ENCODE measurements at regions not wholly inside any gene's neighbourhood (a gene's known extent, or its start where the extent isn't known, plus 50 kb on each side); places are given as distances from the start of the nearest gene placed in this dataset.

DNA sequence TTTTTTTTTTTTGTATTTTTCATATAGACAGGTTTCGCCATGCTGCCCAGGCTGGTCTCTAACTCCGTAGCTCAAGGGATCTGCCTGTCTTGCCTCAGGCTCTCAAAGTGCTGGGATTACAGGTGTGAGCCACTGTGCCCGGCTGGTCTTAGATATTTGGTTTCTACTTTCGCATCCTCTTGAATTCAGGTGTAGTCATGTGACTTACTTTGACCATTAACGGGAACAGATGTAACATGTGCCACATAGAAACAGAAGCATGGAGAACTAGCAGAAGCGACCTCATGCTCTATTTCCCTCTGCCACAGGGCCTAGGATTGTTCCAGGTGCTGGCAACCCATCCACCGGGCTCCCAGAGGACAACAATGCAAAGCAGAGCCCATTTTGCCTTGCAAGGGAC is 166.6 kb downstream of the CYLD start:
- Histone ChIP-seq H3K4me2 (ENCODE audit: insufficient read depth in 1 of 2, low read depth in 2 of 2, low read length in 2 of 2) (no peak overlapping the region), H2AK5ac (ENCODE audit: low read depth, low read length) (no peak overlapping the region), H3K4me1 (replicated peaks in 1 of 4; ENCODE audit: control insufficient read depth in 3 of 4, insufficient read depth in 4 of 4, low read length in 3 of 4) (peaks cover 0 to 2% (median 0%) of the 10 kb centered on the region in 4 experiments; a peak in 1 of 7 replicates), H2BK120ac (replicated peaks; ENCODE audit: low read depth, low read length) (no peak overlapping the region), H3K27me3 (replicated peaks in 1 of 4; ENCODE audit: control insufficient read depth in 3 of 4, extremely low read depth in 1 of 4, insufficient read depth in 3 of 4, low read length in 3 of 4) (0 out of 7 replicates have a peak, but pooled peaks cover 0 to 3% (median 0%) of the 10 kb centered on the region in 4 experiments), H4K20me1 (replicated peaks in 1 of 2; ENCODE audit: control insufficient read depth in 1 of 2, insufficient read depth in 2 of 2, low read length in 2 of 2) (no peaks in the 10 kb centered on the region), H3K56ac (replicated peaks; ENCODE audit: insufficient read length, low read depth, low read length) (no peak overlapping the region), H2AFZ (ENCODE audit: low read length) (no peak overlapping the region), H2BK5ac (ENCODE audit: low read depth, low read length) (no peak overlapping the region), H3K23ac (ENCODE audit: insufficient read length) (no peak overlapping the region), H2BK12ac (ENCODE audit: low read depth, low read length) (no peak overlapping the region), H3K27ac (ENCODE audit: low read depth, low read length) (no peak overlapping the region), H2BK15ac (ENCODE audit: low read length) (no peak overlapping the region), H3K4me3 (ENCODE audit: extremely low read depth in 1 of 4, insufficient read depth in 2 of 4, low read depth in 3 of 4, low read length in 4 of 4) (no peak overlapping the region), H3K14ac (ENCODE audit: insufficient read length) (no peak overlapping the region), H3K9ac (replicated peaks in 1 of 4; ENCODE audit: extremely low read depth in 1 of 4, low read depth in 3 of 4, low read length in 3 of 4) (no peak overlapping the region), H3K36me3 (ENCODE audit: control insufficient read depth in 2 of 4, insufficient read depth in 4 of 4, low read length in 3 of 4) (no peaks in the 10 kb centered on the region), H3K79me1 (ENCODE audit: low read depth, low read length) (no peaks in the 10 kb centered on the region), H3K79me2 (ENCODE audit: control insufficient read depth in 1 of 2, insufficient read depth in 2 of 2, low read length in 2 of 2) (no peaks in the 10 kb centered on the region), H2BK20ac (ENCODE audit: low read length) (no peak overlapping the region), H3K9me3 (ENCODE audit: insufficient read depth in 2 of 2, low read depth in 1 of 2, low read length in 1 of 2) (no peaks in the 10 kb centered on the region), H3K4ac (replicated peaks; ENCODE audit: insufficient read length, low read depth, low read length) (no peak overlapping the region), H4K91ac (replicated peaks; ENCODE audit: insufficient read length, low read length) (no peak overlapping the region), H3K23me2 (ENCODE audit: low read depth, low read length) (no peaks in the 10 kb centered on the region), H4K5ac (ENCODE audit: insufficient read length, low read depth, low read length) (no peak overlapping the region), H3K18ac (ENCODE audit: extremely low read depth, low read length) (no peak overlapping the region), H4K8ac (ENCODE audit: extremely low read depth, insufficient read depth, low read length) (no peak overlapping the region)
- POLR2A ChIA-PET (ENCODE audit: partially characterized antibody), result no interaction called here
- TF ChIP-seq SIRT6 (IDR thresholded peaks at IDR 0.05; ENCODE audit: low read length), result no peak
- no peak for TF ChIP-seq SIN3A (conservative IDR thresholded peaks at IDR 0.05 in 1 of 2, IDR thresholded peaks at IDR 0.05 in 1 of 2; ENCODE audit: low read depth in 1 of 2, low read length in 2 of 2)
- no peak for TF ChIP-seq EGR1 (IDR thresholded peaks at IDR 0.05; ENCODE audit: borderline replicate concordance, low read depth, low read length)
- TF ChIP-seq, protein P1, sequence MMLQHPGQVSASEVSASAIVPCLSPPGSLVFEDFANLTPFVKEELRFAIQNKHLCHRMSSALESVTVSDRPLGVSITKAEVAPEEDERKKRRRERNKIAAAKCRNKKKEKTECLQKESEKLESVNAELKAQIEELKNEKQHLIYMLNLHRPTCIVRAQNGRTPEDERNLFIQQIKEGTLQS (IDR thresholded peaks at IDR 0.05; ENCODE audit: insufficient read depth, low read depth, low read length), result no peak
- no peak for TF ChIP-seq HDAC6 (IDR thresholded peaks at IDR 0.05; ENCODE audit: low read depth, low read length)
- TF ChIP-seq NANOG (IDR thresholded peaks at IDR 0.05; ENCODE audit: insufficient read depth, low read depth, low read length, poor library complexity, severe bottlenecking), result no peak
- TF ChIP-seq CHD1 (IDR thresholded peaks at IDR 0.05; ENCODE audit: low read depth, low read length), result no peak
- TF ChIP-seq SP1 (IDR thresholded peaks at IDR 0.05; ENCODE audit: low read depth, low read length), result no peak
- TF ChIP-seq CHD2 (IDR thresholded peaks at IDR 0.05; ENCODE audit: low read length), result no peak
- DNase-seq (ENCODE audit: low read depth in 1 of 2, low spot score in 2 of 2) (no peak), FAIRE-seq (no peak)
- WGBS, 2 experiments (ENCODE audit: extremely low coverage in 1 of 2, insufficient coverage in 1 of 2, insufficient read length in 1 of 2, insufficient replicate concordance in 2 of 2, low coverage in 1 of 2, low lambda C conversion rate in 2 of 2, missing lambda C conversion rate in 1 of 2), result 82% methylated on average over 7 of the region's 7 CpGs; no CpG with 5 or more reads in 1 of the 2 experiments
- CTCF ChIA-PET (ENCODE audit: partially characterized antibody), result interaction anchor here (1.8 kb wide), 1 partner anchor 102 kb away, joined by 5 read pairs; no protein-coding TSS in a partner anchor
